GM23338 (cell line): ENCODE measurements at regions not wholly inside any gene's neighbourhood (a gene's known extent, or its start where the extent isn't known, plus 50 kb on each side); places are given as distances from the start of the nearest gene placed in this dataset.
A peak's percentile ranks its signal among the peaks of the same experiment; 100 is the strongest.

Source experiments
- ATAC-seq: fragments of 200-7000 bp; cut with Tn5 transposase; 3 replicates; pipeline ENCODE4 v1.9.1; 2020
- DNase-seq: peaks from one replicate; pipeline ENCODE4 v3.0.0-alpha.2; 2015; ENCODE audit warnings: low spot score
- H2AFZ ChIP-seq: fragments of 200-600 bp; sonication (generic); 2 replicates; pipeline ENCODE4 v1.8.0; 2016; ENCODE audit warnings: antibody characterized with exemption, mild to moderate bottlenecking, moderate library complexity
- H3F3A ChIP-seq: fragments of 200-600 bp; sonication (generic); replicated peaks from 2 replicates; pipeline ENCODE4 v1.8.0; 2017; ENCODE audit warnings: antibody characterized with exemption, mixed run types, low read depth
- H3K27ac ChIP-seq: fragments of 200-600 bp; sonication (generic); 2 replicates; pipeline ENCODE4 v1.6.1; 2016; ENCODE audit warnings: low read depth
- H3K27me3 ChIP-seq: fragments of 200-600 bp; sonication (generic); 2 replicates; pipeline ENCODE4 v1.8.0; 2016; ENCODE audit warnings: mild to moderate bottlenecking, mixed run types, moderate library complexity; ENCODE audit not compliant: insufficient read depth
- H3K36me3 ChIP-seq: fragments of 200-600 bp; sonication (generic); 2 replicates; pipeline ENCODE4 v1.8.0; 2016; ENCODE audit warnings: mild to moderate bottlenecking; ENCODE audit not compliant: insufficient read depth
- H3K4me1 ChIP-seq: fragments of 200-600 bp; sonication (generic); 2 replicates; pipeline ENCODE4 v1.8.0; 2016; ENCODE audit warnings: mild to moderate bottlenecking, moderate library complexity; ENCODE audit not compliant: insufficient read depth
- H3K4me2 ChIP-seq: fragments of 200-600 bp; sonication (generic); 2 replicates; pipeline ENCODE4 v1.7.1; 2017; ENCODE audit warnings: mixed run types
- H3K4me3 ChIP-seq: fragments of 200-600 bp; sonication (generic); 2 replicates; pipeline ENCODE4 v1.6.1; 2016; ENCODE audit warnings: mixed run types
- H3K79me2 ChIP-seq: fragments of 200-600 bp; sonication (generic); replicated peaks from 2 replicates; pipeline ENCODE4 v1.8.0; 2017; ENCODE audit warnings: mild to moderate bottlenecking; ENCODE audit not compliant: insufficient read depth
- H3K9me2 ChIP-seq: fragments of 200-600 bp; sonication (generic); 2 replicates; pipeline ENCODE4 v1.8.0; 2017; ENCODE audit not compliant: insufficient read depth
- H4K20me1 ChIP-seq: fragments of 200-600 bp; sonication (generic); replicated peaks from 2 replicates; pipeline ENCODE4 v1.8.0; 2017; ENCODE audit warnings: mild to moderate bottlenecking; ENCODE audit not compliant: insufficient read depth
- H3K27ac Mint-ChIP-seq: 2 replicates; pipeline ENCODE4 v1.8.0; 2020; ENCODE audit warnings: inconsistent platforms, mild to moderate bottlenecking, moderate library complexity, mixed read lengths
- H3K27me3 Mint-ChIP-seq: 3 replicates; pipeline ENCODE4 v1.8.0; 2022; ENCODE audit warnings: low read depth, mild to moderate bottlenecking, moderate library complexity, mixed read lengths, inconsistent platforms; ENCODE audit not compliant: insufficient read depth, poor library complexity
- H3K36me3 Mint-ChIP-seq: 3 replicates; pipeline ENCODE4 v1.8.0; 2021; ENCODE audit warnings: low read depth, mild to moderate bottlenecking, inconsistent platforms, moderate library complexity, mixed read lengths
- H3K4me1 Mint-ChIP-seq: 3 replicates; pipeline ENCODE4 v1.8.0; 2020; ENCODE audit warnings: mild to moderate bottlenecking, inconsistent platforms, mixed read lengths
- H3K4me3 Mint-ChIP-seq: 3 replicates; pipeline ENCODE4 v1.8.0; 2021; ENCODE audit warnings: moderate library complexity, mild to moderate bottlenecking, inconsistent platforms, mixed read lengths
- H3K9me3 Mint-ChIP-seq: 3 replicates; pipeline ENCODE4 v1.8.0; 2020; ENCODE audit warnings: moderate library complexity, mild to moderate bottlenecking, inconsistent platforms, mixed read lengths
- CREB1 ChIP-seq: fragments of 250-450 bp; sonication (Bioruptor Pico); IDR thresholded peaks from 2 replicates; pipeline ENCODE4 v1.5.0; 2020; ENCODE audit warnings: low read depth, mild to moderate bottlenecking, moderate library complexity
- CTCF ChIP-seq, 2 experiments: fragments of 200-600 bp in 1 of 2; sonication (generic) in 1 of 2; conservative IDR thresholded peaks; 2 replicates each; pipeline versions ENCODE4 v1.5.1 to v1.6.1; 2016 to 2017; ENCODE audit warnings: antibody characterized with exemption in 2 of 2, low read depth in 2 of 2, mild to moderate bottlenecking in 2 of 2, moderate library complexity in 1 of 2
- EZH2 ChIP-seq: fragments of 200-600 bp; sonication (generic); IDR thresholded peaks from one replicate; pipeline ENCODE4 v1.8.0; 2017; ENCODE audit warnings: antibody characterized with exemption, mild to moderate bottlenecking, low read depth; ENCODE audit not compliant: unreplicated experiment
- NANOG ChIP-seq: IDR thresholded peaks from 2 replicates; pipeline ENCODE4 v1.6.1; 2016; ENCODE audit warnings: antibody characterized with exemption, borderline replicate concordance

- no peak for TF ChIP-seq NANOG
- TF ChIP-seq CTCF (conservative IDR thresholded peaks at IDR 0.05; ENCODE audit: low read depth in 2 of 2): peak; percentile 47 to 48
- Histone ChIP-seq H3K4me1 (no peaks in the 10 kb centered on the region), H3K27me3 (no peaks in the 10 kb centered on the region), H3K9me2 (peaks cover 3% of the 10 kb centered on the region; the same call in 1 of the 2 replicates), H3K4me3 (no peak overlapping the region), H3K4me2 (no peak overlapping the region), H3K79me2 (no peaks in the 10 kb centered on the region), H3F3A (no peaks in the 10 kb centered on the region), H3K27ac (no peak overlapping the region), H3K36me3 (no peaks in the 10 kb centered on the region; the same call in 1 of the 2 replicates), H4K20me1 (no peaks in the 10 kb centered on the region), H2AFZ (peak overlapping the region; percentile 66)
- 0 out of 2 replicates have a peak overlapping the region, but pooled peaks have one; percentile 72 for H3K27ac Mint-ChIP-seq
- peaks cover 5% of the 10 kb centered on the region; the same call in 1 of the 3 replicates for H3K36me3 Mint-ChIP-seq
- no peaks in the 10 kb centered on the region; the same call in 1 of the 3 replicates for H3K4me1 Mint-ChIP-seq
- DNase-seq: peak; percentile 73
- no peak overlapping the region for H3K4me3 Mint-ChIP-seq
- H3K27me3 Mint-ChIP-seq: peaks cover 13% of the 10 kb centered on the region
- H3K9me3 Mint-ChIP-seq: peaks cover 10% of the 10 kb centered on the region
- peak; percentile 94 for ATAC-seq
These were observed 61.0 kb upstream of the SPTLC1 start for GRCh38 chr9:92176068-92176799.

GRCh38 chr9:92175441-92175840, 60.2 kb upstream of the SPTLC1 start:
- Mint-ChIP-seq H3K27ac (no peak overlapping the region), H3K4me3 (no peak overlapping the region), H3K4me1 (no peaks in the 10 kb centered on the region; the same call in 2 of the 3 replicates), H3K36me3 (peaks cover 5% of the 10 kb centered on the region; the same call in 1 of the 3 replicates), H3K9me3 (peaks cover 8% of the 10 kb centered on the region; the same call in 2 of the 3 replicates), H3K27me3 (peaks cover 11% of the 10 kb centered on the region)
- Histone ChIP-seq H3F3A (no peaks in the 10 kb centered on the region), H3K27me3 (no peaks in the 10 kb centered on the region), H3K4me3 (no peak overlapping the region), H3K4me2 (no peak overlapping the region), H2AFZ (no peak overlapping the region), H4K20me1 (no peaks in the 10 kb centered on the region), H3K9me2 (no peaks in the 10 kb centered on the region), H3K36me3 (no peaks in the 10 kb centered on the region; the same call in 1 of the 2 replicates), H3K27ac (no peak overlapping the region), H3K4me1 (no peaks in the 10 kb centered on the region), H3K79me2 (no peaks in the 10 kb centered on the region)
- DNase-seq (no peak), ATAC-seq (no peak)
- TF ChIP-seq CTCF (conservative IDR thresholded peaks at IDR 0.05; ENCODE audit: low read depth in 2 of 2): no peak
- TF ChIP-seq EZH2: no peak
- TF ChIP-seq CREB1 (CRISPR knock-in tag): no peak
